GM19324 (cell line): ENCODE measurements at regions not wholly inside any gene's neighbourhood (a gene's known extent, or its start where the extent isn't known, plus 50 kb on each side); places are given as distances from the start of the nearest gene placed in this dataset.

ENCODE experiments used
- ATAC-seq: cut with Tn5 transposase; IDR thresholded peaks from one replicate; pipeline ENCODE4 v1.9.1; 2021; ENCODE audit warnings: mild to moderate bottlenecking, moderate library complexity; ENCODE audit not compliant: unreplicated experiment, low FRiP score

DNA sequence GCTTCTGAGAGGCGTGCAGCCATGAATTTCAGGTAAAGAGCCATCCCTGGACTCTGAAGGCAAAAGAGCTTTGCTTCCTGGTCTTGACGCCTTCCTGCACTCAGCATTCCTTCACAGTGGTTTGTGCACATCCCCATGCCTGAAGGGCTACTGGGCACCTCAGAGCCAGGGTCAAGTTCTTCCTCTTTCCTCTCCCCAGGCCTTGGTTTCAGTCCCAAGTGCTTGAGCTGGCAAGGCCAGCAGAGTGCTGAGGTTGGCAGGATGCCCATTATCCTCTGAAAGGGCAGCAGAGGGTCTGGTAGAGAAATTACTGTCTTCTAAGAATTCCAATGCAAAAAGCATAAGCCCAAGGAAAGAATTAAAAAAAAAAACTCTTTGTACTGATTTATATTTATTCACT is 1064.9 kb downstream of the TTLL7 start:
- no peak for ATAC-seq

DNA sequence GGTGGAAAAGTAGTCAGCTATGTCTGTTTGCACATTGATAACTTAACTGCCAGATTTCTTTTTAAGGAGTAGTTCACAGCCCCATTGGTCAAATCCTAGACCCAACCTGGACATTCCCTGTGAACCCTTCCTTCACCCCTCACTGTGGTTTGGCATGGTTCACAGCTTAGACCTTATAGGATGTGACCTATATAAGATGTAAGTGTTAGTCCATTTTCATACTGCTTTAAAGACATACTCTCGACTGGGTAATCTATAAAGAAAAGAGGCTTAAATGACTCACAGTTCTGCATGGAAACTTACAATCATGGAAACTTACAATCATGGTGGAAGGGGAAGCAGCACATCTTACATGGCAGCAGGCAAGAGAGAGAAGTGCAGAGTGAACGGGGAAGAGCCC is 1066.2 kb downstream of the TTLL7 start:
- ATAC-seq, result no peak

DNA sequence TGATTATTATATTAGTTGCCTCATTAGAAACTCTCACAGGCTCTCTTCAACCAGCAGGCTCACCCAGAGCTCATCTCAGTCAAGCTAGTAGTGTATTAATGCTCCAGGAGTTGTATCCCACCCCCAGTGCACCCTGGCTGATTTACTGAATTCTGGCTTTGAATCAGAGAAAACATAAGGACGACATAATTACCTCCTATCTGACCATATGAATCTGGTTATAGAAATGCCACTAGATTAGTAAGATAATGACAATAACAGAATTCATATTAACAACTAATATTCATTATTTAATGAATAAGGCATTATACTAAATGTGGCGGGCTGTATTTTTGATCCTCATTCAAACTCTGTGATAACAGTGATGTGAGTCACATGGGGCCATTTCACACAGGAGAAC is 1066.7 kb downstream of the TTLL7 start:
- no peak for ATAC-seq

DNA sequence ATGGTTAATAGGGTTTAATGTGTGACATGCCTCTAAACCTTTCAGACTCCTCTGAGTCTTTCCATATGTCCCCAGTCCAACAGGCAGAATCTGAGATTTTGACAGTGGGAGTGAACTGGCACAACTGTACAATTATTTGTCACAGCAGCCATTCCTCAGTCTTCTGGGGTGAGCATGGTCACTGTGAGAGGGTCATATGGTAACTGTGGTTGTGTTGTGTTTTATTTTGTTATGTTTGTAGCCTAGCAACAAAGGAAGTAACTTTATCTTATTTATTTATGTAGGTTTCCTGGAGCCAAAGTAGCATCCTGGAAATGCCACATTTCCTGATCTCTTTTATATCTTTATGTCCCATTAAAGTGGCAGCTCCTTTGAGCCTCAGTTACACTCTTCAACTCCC is 1067.9 kb downstream of the TTLL7 start:
- ATAC-seq, result no peak

DNA sequence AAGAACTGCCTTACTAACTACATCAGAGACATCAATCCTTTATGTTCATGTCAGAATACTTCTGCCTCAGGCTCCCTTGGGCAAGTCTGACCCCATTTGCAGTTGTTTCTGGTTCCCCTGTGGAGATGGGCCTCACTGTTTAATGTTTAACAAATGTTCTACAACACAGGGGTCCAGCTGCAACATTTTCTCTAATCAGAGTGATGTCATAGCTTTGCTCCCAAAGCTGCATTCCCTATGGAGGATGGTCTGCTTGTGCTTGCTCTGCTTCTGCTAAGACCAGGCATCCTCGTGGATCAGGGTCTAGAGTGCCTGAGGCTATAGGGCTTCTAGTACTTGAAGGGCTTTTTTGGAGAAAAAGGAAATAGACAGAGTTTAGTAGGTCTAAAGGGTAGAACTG is 1071.2 kb downstream of the TTLL7 start:
- no peak for ATAC-seq

DNA sequence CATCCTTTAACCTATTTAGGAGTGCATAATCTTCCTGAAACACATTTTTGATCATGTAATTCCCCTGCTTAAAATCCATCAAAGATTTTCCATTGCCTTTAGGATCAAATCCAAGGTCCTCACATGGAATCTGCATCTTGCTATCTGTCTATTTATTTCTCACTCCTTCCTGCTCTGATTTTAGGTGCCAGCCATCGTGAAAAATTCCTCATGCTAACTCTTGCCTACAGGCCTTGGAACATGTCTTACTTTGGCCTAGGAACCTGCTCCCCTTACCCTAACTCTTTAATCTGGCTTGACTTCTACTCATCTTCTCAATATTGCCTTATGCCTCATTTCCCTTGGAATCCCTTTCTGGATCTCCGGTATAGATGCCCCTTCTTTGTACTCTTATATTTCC is 1074.3 kb downstream of the TTLL7 start:
- ATAC-seq, result no peak

DNA sequence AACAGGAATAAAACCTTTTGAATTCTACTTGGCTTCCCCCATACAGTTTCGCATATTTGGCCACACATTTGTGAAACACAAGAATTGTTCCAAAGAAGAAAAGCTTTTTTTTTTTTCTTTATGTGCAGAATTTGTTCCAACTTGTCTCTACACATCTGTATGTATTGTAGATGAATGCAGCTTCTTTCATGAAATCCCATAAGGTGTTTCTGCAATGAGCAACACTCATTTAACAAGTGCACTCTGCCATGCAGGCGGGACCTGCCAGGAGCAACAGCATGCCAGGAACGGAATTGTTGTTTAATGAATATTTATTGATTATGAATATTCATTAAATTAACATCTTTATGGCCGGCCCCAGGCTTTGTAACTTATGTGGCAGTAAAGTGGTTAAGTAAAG is 1075.0 kb downstream of the TTLL7 start:
- no peak for ATAC-seq

DNA sequence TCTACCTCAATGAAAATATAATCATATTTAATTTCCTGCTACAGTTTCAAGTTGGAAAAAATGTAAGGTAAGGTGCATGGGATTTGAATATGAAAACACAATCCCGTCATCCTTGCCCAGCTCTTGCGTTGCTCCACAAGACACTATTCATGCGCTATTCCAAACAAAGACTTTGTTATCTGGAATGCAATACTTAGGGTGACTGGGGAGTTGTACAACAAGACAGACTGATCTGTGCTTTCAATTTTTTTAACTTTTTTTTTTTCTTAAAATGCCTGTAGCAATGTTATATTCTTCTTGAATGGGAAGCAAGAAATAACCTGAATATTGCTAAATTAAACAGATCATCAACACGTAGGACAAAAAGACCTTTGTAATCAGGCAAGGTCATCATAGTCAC is 1077.2 kb downstream of the TTLL7 start:
- no peak for ATAC-seq

DNA sequence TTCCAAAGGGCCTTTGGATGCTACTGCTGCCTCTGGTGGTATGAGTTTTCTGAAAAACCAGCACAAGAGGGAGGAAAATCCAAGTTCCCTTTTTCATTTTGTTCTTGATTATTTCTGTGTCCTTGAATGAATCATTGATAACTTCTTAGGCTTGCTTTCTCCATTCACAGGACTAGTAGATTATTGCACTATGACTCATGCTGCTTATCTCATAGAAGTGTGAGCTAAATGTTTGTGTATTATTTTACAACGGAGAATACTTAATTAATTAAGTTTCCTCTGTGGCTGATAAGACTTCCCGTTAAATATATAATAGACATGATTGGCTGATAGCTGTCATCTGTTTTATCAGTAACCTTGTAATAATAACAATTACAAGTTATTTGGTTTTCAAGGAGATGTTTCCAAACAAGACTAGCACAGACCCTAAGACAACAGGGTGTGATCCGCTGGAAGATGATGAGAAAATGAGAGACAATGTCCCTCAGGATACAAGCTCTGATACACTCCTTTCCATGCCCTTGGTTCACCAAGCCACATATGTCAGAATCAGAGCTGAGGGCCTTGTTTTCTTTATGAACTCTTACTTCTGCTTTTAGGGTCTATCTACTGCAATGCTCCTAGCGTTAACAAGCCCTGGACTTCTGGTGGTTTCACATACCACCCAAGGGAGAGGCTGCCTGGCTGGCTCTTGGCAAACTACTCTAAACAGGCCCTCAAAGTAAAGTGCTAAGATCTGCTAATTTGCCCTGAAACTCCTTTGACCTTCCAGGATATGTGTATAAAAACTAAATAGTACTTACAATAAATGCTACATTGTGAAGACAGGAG is 1078.3 kb downstream of the TTLL7 start:
- ATAC-seq, result no peak

DNA sequence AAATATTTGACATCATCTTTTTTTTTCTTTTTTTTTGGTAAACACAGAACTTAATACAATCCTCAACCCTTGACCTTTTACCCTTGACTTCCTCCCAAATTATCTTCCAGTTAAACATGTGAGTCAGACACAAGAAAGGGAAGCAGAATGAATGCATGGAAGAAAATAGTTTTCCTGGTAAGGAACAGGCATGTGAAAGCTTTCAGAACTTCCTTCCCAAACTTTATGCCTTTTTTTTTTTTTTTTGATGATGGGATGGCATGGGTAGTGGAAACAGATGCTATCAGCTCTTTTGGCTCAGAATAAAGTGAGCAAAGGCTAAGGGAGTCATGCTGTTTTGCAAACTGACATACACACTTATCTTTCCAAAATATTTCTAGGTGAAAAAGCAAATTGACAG is 1079.1 kb downstream of the TTLL7 start:
- no peak for ATAC-seq

DNA sequence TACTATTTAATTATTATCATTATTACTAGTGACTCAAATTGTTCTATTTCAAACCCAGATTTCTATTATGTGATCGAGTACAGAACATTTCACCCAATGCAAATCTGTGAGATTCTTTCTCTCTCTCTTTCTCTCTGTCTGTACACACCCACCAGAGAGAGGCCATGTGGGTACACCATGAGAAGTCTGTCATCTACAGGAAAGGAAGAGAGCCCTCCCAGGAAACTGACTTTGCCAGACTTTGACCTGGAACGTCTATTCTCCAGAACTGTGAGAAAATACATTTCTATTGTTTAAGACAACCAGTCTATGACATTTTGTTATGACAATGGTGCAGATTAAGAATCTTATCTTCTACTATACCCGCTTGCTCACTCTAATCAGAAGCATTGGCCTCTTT is 1091.6 kb downstream of the TTLL7 start:
- no peak for ATAC-seq

DNA sequence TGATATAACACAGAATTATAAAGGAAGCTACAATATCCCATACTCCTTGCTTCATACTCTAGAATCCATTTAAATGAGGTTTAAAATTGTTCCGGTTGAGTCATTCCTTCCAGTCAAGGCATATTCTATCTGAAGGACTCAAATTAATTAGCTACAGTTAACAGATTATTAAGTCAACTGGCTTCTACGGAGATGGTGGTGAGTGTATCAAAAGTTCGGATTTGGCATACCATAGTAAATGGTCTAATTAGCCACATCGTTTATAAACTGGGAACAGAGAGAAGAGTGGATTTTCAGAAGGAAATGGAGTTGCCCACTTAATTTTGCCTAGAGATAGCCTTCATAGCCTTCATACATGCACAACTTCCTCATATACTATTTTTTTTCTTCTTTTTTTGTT is 1095.3 kb downstream of the TTLL7 start:
- ATAC-seq, result no peak

DNA sequence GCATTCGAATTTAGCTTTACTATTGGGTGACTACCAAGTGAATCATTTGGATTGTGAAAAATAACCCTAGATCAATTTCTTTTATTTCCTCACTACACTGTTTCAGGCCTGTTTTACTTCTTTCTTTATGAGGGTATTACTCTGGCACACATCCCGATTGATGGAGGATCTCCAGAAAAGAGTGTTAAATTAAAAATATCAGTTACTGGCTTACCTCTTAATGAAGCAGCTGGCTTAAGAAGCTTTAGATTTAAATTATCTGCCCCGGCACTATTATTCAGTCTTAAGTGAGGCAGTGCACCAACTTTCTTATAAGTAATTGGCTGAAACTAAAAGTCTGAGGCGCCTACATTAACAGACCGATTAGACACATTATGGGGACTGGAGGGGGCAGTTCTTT is 1097.4 kb downstream of the TTLL7 start:
- no peak for ATAC-seq

DNA sequence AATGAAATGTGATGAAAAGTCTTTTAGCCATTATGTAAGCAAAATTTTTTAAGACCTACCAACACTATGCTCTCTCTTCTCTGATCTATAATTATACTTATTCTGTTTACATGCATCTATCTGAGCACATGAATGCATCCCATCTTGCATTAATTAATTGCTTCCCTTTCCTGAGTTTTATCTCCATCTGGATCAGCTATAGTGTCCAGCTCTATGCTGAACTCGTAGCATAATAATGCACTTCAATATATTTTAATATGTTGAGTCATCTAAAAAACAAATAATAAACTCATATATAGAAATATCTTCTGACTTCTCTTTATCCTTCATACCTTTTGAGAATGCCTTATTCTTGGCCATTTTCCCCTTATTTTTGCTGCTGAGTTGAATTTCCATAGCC is 1097.8 kb downstream of the TTLL7 start:
- ATAC-seq, result no peak

DNA sequence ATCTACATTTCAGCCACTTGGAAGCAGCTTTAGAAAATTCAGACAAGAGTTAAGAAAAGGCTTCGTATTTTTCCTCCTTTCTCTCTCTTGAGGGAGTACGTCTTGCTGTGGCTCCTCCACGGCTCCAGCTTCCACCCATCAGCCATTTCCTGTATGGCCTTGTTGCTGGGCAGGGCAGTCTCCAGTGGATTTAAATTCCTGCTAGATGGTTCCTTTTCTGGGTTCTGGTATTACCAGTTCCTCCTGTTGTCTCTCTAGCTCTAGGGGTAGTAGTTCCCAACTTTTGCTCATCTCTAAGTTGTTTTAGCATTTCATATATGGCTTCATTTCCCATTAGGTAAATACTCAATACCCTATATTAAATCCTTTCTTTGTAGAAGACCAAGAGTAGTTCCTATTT is 1098.3 kb downstream of the ADGRL2 start:
- no peak for ATAC-seq

DNA sequence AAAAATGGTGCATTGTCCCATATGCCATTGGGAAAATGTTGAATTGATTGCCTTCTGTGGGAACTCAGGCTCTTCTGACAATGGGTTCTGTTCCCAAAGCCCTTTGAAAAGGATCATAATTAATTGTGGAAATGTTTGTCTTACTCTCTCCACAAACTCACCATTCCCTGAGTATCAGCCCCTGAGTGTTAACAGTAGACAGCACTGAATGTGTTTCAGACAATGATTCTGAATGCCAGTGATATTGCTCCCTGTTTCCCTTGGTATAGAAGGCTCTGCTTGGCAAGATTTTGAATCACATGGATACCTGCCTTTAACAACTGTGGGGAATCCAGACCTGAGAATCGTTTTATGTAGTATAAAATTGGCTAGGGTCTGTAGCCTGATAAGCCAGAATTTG is 1096.8 kb downstream of the ADGRL2 start:
- ATAC-seq, result no peak

DNA sequence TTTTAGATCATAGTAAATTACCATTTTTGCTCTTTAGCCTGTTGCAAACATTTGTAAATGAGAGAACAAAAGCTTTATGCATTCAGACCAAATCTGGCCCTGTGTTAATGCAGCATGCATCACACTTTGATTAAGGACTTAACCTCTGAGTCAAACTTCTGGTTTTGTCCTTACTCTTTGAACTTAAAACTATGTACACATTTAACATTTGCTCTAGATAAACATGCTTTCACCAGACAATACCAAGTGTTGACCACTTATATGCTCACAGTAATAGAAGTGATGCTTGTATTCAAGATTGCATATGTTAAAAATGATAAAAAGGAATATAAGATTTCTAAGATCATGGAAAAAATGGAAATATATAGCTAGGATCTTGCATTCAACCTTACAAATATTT is 1095.3 kb downstream of the ADGRL2 start:
- no peak for ATAC-seq

DNA sequence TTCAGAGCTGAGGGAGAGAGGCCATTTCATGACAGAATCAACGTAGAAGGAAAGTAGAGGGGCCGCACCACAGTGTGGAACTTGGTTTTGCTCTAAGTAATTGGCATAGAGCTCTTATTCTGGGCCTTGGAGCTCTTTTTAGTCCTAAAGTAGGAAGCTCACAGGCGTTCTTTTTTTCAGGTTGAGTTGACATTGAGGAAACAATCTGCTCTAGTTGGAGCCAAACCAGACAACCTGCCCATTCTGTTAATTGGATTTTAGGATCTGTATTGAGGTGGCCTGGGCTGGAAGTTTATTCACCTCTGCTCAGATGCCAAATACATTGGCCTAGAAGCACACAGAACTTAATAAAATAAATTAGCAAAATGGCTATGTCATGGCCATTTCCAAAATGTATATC is 1093.9 kb downstream of the ADGRL2 start:
- ATAC-seq, result no peak

DNA sequence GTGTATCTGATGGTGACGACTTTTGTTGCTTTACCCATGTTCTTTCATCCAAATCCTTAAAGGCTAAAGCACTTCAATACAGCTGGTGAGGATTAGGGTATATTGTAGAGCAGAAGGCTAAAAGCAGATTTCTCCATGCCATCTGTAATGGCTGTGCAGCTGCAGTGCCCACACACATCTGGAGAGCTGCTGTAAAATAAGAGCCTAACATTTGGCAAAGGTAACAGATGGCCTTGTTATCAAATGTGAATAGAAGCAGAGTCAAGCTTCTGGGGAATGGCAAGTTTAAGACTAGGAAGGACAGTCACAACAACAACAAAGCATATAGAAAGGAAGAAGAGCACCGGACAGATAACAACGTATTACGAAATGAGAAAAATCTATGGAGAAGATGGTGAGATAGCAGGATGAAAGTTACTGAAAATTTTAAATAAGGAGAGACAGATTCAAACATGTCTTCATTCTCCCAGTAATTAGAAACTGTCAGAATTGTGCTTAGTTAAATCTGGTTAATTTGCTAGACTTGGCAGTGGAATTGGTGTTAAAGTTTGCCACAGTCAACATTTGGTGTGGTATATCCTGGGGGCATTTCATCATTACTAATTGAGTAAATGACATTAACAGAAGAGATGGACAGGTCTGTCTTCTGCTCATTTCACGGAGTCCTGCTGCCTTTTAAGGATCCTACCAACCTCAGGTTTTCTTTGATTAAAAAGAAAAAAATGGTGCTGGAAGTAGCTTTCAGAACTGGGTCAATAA is 1093.2 kb downstream of the ADGRL2 start:
- ATAC-seq, result no peak

DNA sequence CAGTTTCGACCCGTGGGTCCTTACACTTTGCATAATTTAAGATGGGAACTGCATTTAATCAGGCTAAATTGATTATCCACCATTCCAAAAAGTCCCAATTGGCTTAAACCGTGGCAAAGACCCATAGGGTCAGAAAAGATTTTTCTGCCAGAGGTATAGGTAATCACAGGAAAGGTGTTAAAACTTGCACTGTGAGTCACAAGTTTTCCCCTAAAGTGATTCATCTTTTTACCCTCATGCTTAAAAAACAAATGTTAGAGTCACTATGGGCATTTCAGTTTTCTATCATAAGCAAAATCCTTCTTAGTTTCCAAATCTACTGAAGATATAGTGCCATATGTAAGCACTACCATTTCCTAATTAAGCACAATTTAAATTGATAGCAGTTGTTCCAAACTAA is 1079.8 kb downstream of the ADGRL2 start:
- ATAC-seq, result no peak

DNA sequence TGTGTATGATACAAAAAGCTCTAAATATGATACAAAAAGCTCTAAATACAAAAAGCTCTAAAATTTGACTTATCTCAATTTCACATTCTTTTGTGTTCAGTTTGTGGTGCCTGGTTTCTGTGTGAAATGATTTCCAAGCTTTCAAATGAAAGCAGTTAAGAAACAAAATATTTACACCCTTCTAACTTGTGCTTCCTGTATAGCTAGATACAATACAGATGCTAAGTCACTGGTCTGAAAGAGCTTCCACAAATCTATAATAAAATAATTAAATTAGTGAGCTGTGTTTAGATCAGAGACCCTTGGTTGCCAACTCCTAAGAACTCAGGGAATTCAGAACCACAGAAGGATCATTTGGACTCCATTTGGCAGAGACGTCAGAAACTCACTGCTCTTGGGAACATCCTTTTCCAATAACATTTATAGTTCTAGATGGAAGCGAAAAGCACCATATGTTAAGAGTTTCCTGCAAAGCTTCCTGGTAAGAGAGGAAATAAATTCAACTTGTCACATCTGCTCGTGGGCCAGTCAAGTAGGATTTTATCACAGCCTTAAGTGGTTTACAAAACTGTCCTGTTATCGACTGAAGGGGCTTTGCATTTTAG is 1079.1 kb downstream of the ADGRL2 start:
- ATAC-seq, result no peak

DNA sequence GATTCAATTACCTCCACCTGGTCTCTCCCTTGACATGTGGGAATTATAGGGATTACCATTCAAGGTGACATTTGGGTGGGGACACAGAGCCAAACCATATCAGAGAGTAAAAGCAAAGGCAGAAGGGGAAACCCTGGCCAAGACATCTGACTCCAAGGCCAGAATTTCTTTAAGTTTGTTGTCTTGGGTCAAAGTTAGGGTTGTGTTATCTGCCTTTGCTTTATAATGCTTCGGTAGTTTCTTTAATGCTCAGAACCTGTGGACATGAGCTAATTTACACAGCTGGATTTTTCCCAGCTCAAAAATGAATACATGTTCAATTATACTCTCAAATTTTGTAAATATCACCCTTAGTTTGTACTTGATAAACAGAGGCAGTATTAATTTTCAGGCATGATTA is 1074.4 kb downstream of the ADGRL2 start:
- no peak for ATAC-seq
